Fibroblast of lung (primary cell): ENCODE measurements at regions not wholly inside any gene's neighbourhood (a gene's known extent, or its start where the extent isn't known, plus 50 kb on each side); places are given as distances from the start of the nearest gene placed in this dataset.
"Not testable (repeated sequence)": the region's sequence is repeated elsewhere in the genome, so short reads cannot be mapped to it uniquely, and the experiment has no call there.

Experiments
- DNase-seq, 2 donors: peaks; one replicate each; pipeline versions ENCODE4 v3.0.0 to v3.0.0-alpha.2; 2010; ENCODE audit warnings: low read depth in 2 of 2
- H2AFZ ChIP-seq: 2 replicates; pipeline ENCODE4 v1.5.1; 2012; ENCODE audit warnings: low read length, control low read depth, inconsistent platforms
- H3K27ac ChIP-seq: 2 replicates; pipeline ENCODE4 v1.5.1; 2011; ENCODE audit warnings: low read length, control low read depth; ENCODE audit not compliant: insufficient read depth
- H3K27me3 ChIP-seq: 2 replicates; pipeline ENCODE4 v1.5.1; 2011; ENCODE audit warnings: mild to moderate bottlenecking, low read length; ENCODE audit not compliant: control insufficient read depth, insufficient read depth
- H3K36me3 ChIP-seq: 2 replicates; pipeline ENCODE4 v1.5.1; 2011; ENCODE audit warnings: low read length; ENCODE audit not compliant: control insufficient read depth, insufficient read depth
- H3K4me1 ChIP-seq: 2 replicates; pipeline ENCODE4 v1.5.1; 2011; ENCODE audit warnings: low read length; ENCODE audit not compliant: control insufficient read depth, insufficient read depth; ENCODE audit errors: extremely low read depth
- H3K4me2 ChIP-seq: 2 replicates; pipeline ENCODE4 v1.5.1; 2011; ENCODE audit warnings: low read length, control low read depth; ENCODE audit not compliant: insufficient read depth; ENCODE audit errors: extremely low read depth
- H3K4me3 ChIP-seq, 4 experiments: fragments of 200-600 bp in 1 of 4; sonication (generic) in 1 of 4; replicated peaks in 1 of 4; 2 replicates each; pipeline ENCODE4 v1.5.1; 2011 to 2016; ENCODE audit warnings: low read length in 4 of 4, low read depth in 3 of 4, mild to moderate bottlenecking in 3 of 4, control low read depth in 2 of 4, inconsistent platforms in 1 of 4, mixed read lengths in 1 of 4; ENCODE audit not compliant: insufficient read depth in 1 of 4; ENCODE audit errors: control extremely low read depth in 1 of 4
- H3K79me2 ChIP-seq: 2 replicates; pipeline ENCODE4 v1.5.1; 2012; ENCODE audit warnings: mild to moderate bottlenecking, low read length, inconsistent platforms; ENCODE audit not compliant: control insufficient read depth, insufficient read depth
- H3K9ac ChIP-seq: 2 replicates; pipeline ENCODE4 v1.5.1; 2011; ENCODE audit warnings: mild to moderate bottlenecking, low read length, control low read depth; ENCODE audit not compliant: insufficient read depth
- H3K9me3 ChIP-seq: 2 replicates; pipeline ENCODE4 v1.5.1; 2012; ENCODE audit warnings: low read depth, low read length; ENCODE audit not compliant: control insufficient read depth, insufficient read depth
- H4K20me1 ChIP-seq: 2 replicates; pipeline ENCODE4 v1.5.1; 2011; ENCODE audit warnings: low read length; ENCODE audit not compliant: control insufficient read depth, insufficient read depth; ENCODE audit errors: extremely low read depth
- CTCF ChIP-seq, 2 donors: IDR thresholded peaks in 1 of 2; conservative IDR thresholded peaks in 1 of 2; 1 replicate in 1 of 2; 2 replicates in 1 of 2; pipeline ENCODE4 v1.5.1; 2011 to 2012; ENCODE audit warnings: low read length in 2 of 2, control low read depth in 1 of 2, inconsistent platforms in 1 of 2, low read depth in 1 of 2, mild to moderate bottlenecking in 1 of 2
- EZH2 ChIP-seq: IDR thresholded peaks from 2 replicates; pipeline ENCODE4 v1.5.1; 2012; ENCODE audit warnings: low read length, control low read depth, mild to moderate bottlenecking; ENCODE audit errors: missing control alignments

GRCh38 chr1:30000266-30000665, 723.1 kb downstream of the MATN1 start:
- no peaks in the 10 kb centered on the region for H4K20me1 ChIP-seq
- no peaks in the 10 kb centered on the region for H3K79me2 ChIP-seq
- no peaks in the 10 kb centered on the region for H3K9me3 ChIP-seq
- H2AFZ ChIP-seq: no peak overlapping the region
- no peak overlapping the region for H3K4me3 ChIP-seq
- H3K36me3 ChIP-seq: no peaks in the 10 kb centered on the region
- H3K4me1 ChIP-seq: no peaks in the 10 kb centered on the region
- no peak overlapping the region for H3K27ac ChIP-seq
- no peak for TF ChIP-seq EZH2
- no peak for TF ChIP-seq CTCF (conservative IDR thresholded peaks at IDR 0.05 in 1 of 2, IDR thresholded peaks at IDR 0.05 in 1 of 2; ENCODE audit: low read depth in 1 of 2, low read length in 2 of 2)
- H3K27me3 ChIP-seq: no peaks in the 10 kb centered on the region
- H3K4me2 ChIP-seq: no peak overlapping the region
- H3K9ac ChIP-seq: no peak overlapping the region
- DNase-seq: no peak

- no peak for TF ChIP-seq EZH2
- TF ChIP-seq CTCF (conservative IDR thresholded peaks at IDR 0.05 in 1 of 2, IDR thresholded peaks at IDR 0.05 in 1 of 2; ENCODE audit: low read depth in 1 of 2, low read length in 2 of 2): no peak
- Histone ChIP-seq H3K9ac (no peak overlapping the region), H3K4me1 (no peaks in the 10 kb centered on the region), H3K27me3 (no peaks in the 10 kb centered on the region), H4K20me1 (no peaks in the 10 kb centered on the region), H3K4me2 (no peak overlapping the region), H2AFZ (no peak overlapping the region), H3K79me2 (no peaks in the 10 kb centered on the region), H3K9me3 (no peaks in the 10 kb centered on the region), H3K36me3 (no peaks in the 10 kb centered on the region), H3K27ac (no peak overlapping the region), H3K4me3 (no peak overlapping the region)
- no peak for DNase-seq
Observed at GRCh38 chr1:29999595-29999994, 723.8 kb downstream of the MATN1 start.

GRCh38 chr1:29998686-29999085, 724.7 kb downstream of the MATN1 start:
- TF ChIP-seq EZH2 (no peak), CTCF (conservative IDR thresholded peaks at IDR 0.05 in 1 of 2, IDR thresholded peaks at IDR 0.05 in 1 of 2; ENCODE audit: low read depth in 1 of 2, low read length in 2 of 2) (no peak)
- Histone ChIP-seq H3K9me3 (no peaks in the 10 kb centered on the region), H3K36me3 (no peaks in the 10 kb centered on the region), H3K4me3 (no peak overlapping the region), H4K20me1 (no peaks in the 10 kb centered on the region), H3K4me2 (no peak overlapping the region), H3K79me2 (no peaks in the 10 kb centered on the region), H3K4me1 (no peaks in the 10 kb centered on the region), H3K9ac (no peak overlapping the region), H2AFZ (no peak overlapping the region), H3K27me3 (no peaks in the 10 kb centered on the region), H3K27ac (no peak overlapping the region)
- DNase-seq: no peak

- not testable (repeated sequence) for H4K20me1 ChIP-seq, DNase-seq, H3K4me3 ChIP-seq
Observed at GRCh38 chr1:29997818-29998217, 725.6 kb downstream of the MATN1 start.

More at GRCh38 chr1:29997818-29998217, 725.6 kb downstream of the MATN1 start:
- not testable (repeated sequence) for H3K79me2 ChIP-seq, H3K27me3 ChIP-seq, H3K9me3 ChIP-seq, H3K4me2 ChIP-seq, H3K36me3 ChIP-seq, H2AFZ ChIP-seq, H3K9ac ChIP-seq, H3K4me1 ChIP-seq, H3K27ac ChIP-seq
